ENCODE measurements at regions not wholly inside any gene's neighbourhood (a gene's known extent, or its start where the extent isn't known, plus 50 kb on each side); places are given as distances from the start of the nearest gene placed in this dataset.
"Not testable (repeated sequence)": the region's sequence is repeated elsewhere in the genome, so short reads cannot be mapped to it uniquely, and the experiment has no call there.

GRCh38 chr4:33941854-33942253, 2302.5 kb downstream of the ARAP2 start:
- ATAC-seq: no peak; the same call in 2 of the 3 replicates
- peak; percentile 83 for TF ChIP-seq ISL1 (CRISPR knock-in tag; IDR thresholded peaks at IDR 0.05)
- TF ChIP-seq CREB5 (CRISPR knock-in tag; IDR thresholded peaks at IDR 0.05; ENCODE audit: low read depth): 0 out of 2 replicates have a peak, but pooled peaks have one; percentile 18
- TF ChIP-seq TCF4 (CRISPR knock-in tag; IDR thresholded peaks at IDR 0.05; ENCODE audit: borderline replicate concordance): peak; percentile 86
- no peak for TF ChIP-seq ZNF8 (CRISPR knock-in tag; IDR thresholded peaks at IDR 0.05)
- TF ChIP-seq TOX (CRISPR knock-in tag; IDR thresholded peaks at IDR 0.05; ENCODE audit: borderline replicate concordance): no peak
- TF ChIP-seq ESRRG (CRISPR knock-in tag; IDR thresholded peaks at IDR 0.05): peak; percentile 80; the same call in 1 of the 2 replicates
- peak; percentile 41; the same call in 1 of the 2 replicates for TF ChIP-seq TSHZ2 (CRISPR knock-in tag; IDR thresholded peaks at IDR 0.05)

- TF ChIP-seq TOX (CRISPR knock-in tag; IDR thresholded peaks at IDR 0.05; ENCODE audit: borderline replicate concordance) (no peak), PPARA (CRISPR knock-in tag; IDR thresholded peaks at IDR 0.05; ENCODE audit: borderline replicate concordance) (no peak), ZNF70 (CRISPR knock-in tag; IDR thresholded peaks at IDR 0.05) (no peak), TSHZ2 (CRISPR knock-in tag; IDR thresholded peaks at IDR 0.05) (no peak), RARB (CRISPR knock-in tag; IDR thresholded peaks at IDR 0.05) (no peak), CSRNP3 (CRISPR knock-in tag; IDR thresholded peaks at IDR 0.05) (no peak), ISL1 (CRISPR knock-in tag; IDR thresholded peaks at IDR 0.05) (no peak), ZC3H10 (CRISPR knock-in tag; IDR thresholded peaks at IDR 0.05) (no peak), ZNF565 (CRISPR knock-in tag; conservative IDR thresholded peaks at IDR 0.05; ENCODE audit: low read depth) (no peak)
- no peak for ATAC-seq
Observed at GRCh38 chr4:33948921-33949320, 2295.4 kb downstream of the ARAP2 start.

- not testable (repeated sequence) for ATAC-seq
Observed at GRCh38 chr4:33953848-33954247, 2290.5 kb downstream of the ARAP2 start.

GRCh38 chr4:33954759-33955158, 2289.6 kb downstream of the ARAP2 start:
- TF ChIP-seq ZNF565 (CRISPR knock-in tag; conservative IDR thresholded peaks at IDR 0.05; ENCODE audit: low read depth): no peak
- TF ChIP-seq ZC3H10 (CRISPR knock-in tag; IDR thresholded peaks at IDR 0.05): no peak
- TF ChIP-seq OSR1 (CRISPR knock-in tag; IDR thresholded peaks at IDR 0.05): no peak
- TF ChIP-seq RARB (CRISPR knock-in tag; IDR thresholded peaks at IDR 0.05): no peak
- TF ChIP-seq BACH2 (CRISPR knock-in tag; IDR thresholded peaks at IDR 0.05; ENCODE audit: borderline replicate concordance): no peak
- TF ChIP-seq ZNF70 (CRISPR knock-in tag; IDR thresholded peaks at IDR 0.05): no peak
- no peak for TF ChIP-seq CSDC2 (CRISPR knock-in tag; IDR thresholded peaks at IDR 0.05)
- no peak for TF ChIP-seq SNAI2 (CRISPR knock-in tag; IDR thresholded peaks at IDR 0.05)
- TF ChIP-seq PPARA (CRISPR knock-in tag; IDR thresholded peaks at IDR 0.05; ENCODE audit: borderline replicate concordance): no peak
- TF ChIP-seq ARNTL (CRISPR knock-in tag; IDR thresholded peaks at IDR 0.05; ENCODE audit: borderline replicate concordance, low read depth): no peak
- TF ChIP-seq CREB5 (CRISPR knock-in tag; IDR thresholded peaks at IDR 0.05; ENCODE audit: low read depth): no peak
- ATAC-seq: no peak

Measured in SK-N-SH treated with all-trans-retinoic acid at 6 μM for 48 hours (cell line).